Dedifferentiated amniotic fluid mesenchymal stem cell (primary cell): ENCODE measurements at regions not wholly inside any gene's neighbourhood (a gene's known extent, or its start where the extent isn't known, plus 50 kb on each side); places are given as distances from the start of the nearest gene placed in this dataset.
"Not testable (repeated sequence)": the region's sequence is repeated elsewhere in the genome, so short reads cannot be mapped to it uniquely, and the experiment has no call there.

Experiments used
- DNase-seq: peaks from one replicate; pipeline ENCODE4 v3.0.0-alpha.2; 2016; ENCODE audit errors: extremely low spot score

GRCh38 chr20:25864963-25865714, 168.5 kb upstream of the ZNF337 start:
- DNase-seq: not testable (repeated sequence)

GRCh38 chr20:25864326-25864962, 167.8 kb upstream of the ZNF337 start:
- no peak for DNase-seq

GRCh38 chr20:25863536-25864325, 167.1 kb upstream of the ZNF337 start:
- DNase-seq: no peak

- DNase-seq: peak; percentile 65
Observed at GRCh38 chr20:25862967-25863530, 166.4 kb upstream of the ZNF337 start.

- no peak for DNase-seq
Observed at GRCh38 chr20:25860531-25861150, 164.0 kb upstream of the ZNF337 start.

- DNase-seq: no peak
Observed at GRCh38 chr20:25859649-25860530, 163.2 kb upstream of the ZNF337 start.

GRCh38 chr20:25858495-25859425, 162.1 kb upstream of the ZNF337 start:
- no peak for DNase-seq

GRCh38 chr20:25857091-25857788, 160.6 kb upstream of the ZNF337 start:
- DNase-seq: not testable (repeated sequence)

- no peak for DNase-seq
Observed at GRCh38 chr20:25856256-25856884, 159.7 kb upstream of the ZNF337 start.

GRCh38 chr20:25855451-25856156, 159.0 kb upstream of the ZNF337 start:
- DNase-seq: not testable (repeated sequence)

GRCh38 chr20:25854666-25855065, 158.0 kb upstream of the ZNF337 start:
- not testable (repeated sequence) for DNase-seq

GRCh38 chr20:25853718-25854388, 157.2 kb upstream of the ZNF337 start:
- peak; percentile 78 for DNase-seq

GRCh38 chr20:25852968-25853717, 156.5 kb upstream of the ZNF337 start:
- not testable (repeated sequence) for DNase-seq

GRCh38 chr20:25850133-25850532, 153.5 kb upstream of the ZNF337 start:
- not testable (repeated sequence) for DNase-seq

- DNase-seq: no peak
Observed at GRCh38 chr20:25848222-25848621, 151.6 kb upstream of the ZNF337 start.

- not testable (repeated sequence) for DNase-seq
Observed at GRCh38 chr20:25844640-25845039, 148.0 kb upstream of the ZNF337 start.
